GM19397 (cell line): ENCODE measurements at regions not wholly inside any gene's neighbourhood (a gene's known extent, or its start where the extent isn't known, plus 50 kb on each side); places are given as distances from the start of the nearest gene placed in this dataset.
"Not testable (repeated sequence)": the region's sequence is repeated elsewhere in the genome, so short reads cannot be mapped to it uniquely, and the experiment has no call there.

Experiments
- ATAC-seq: cut with Tn5 transposase; IDR thresholded peaks from one replicate; pipeline ENCODE4 v1.9.1; 2021; ENCODE audit warnings: mild to moderate bottlenecking, moderate library complexity; ENCODE audit not compliant: unreplicated experiment

GRCh38 chr20:1827510-1827973 lies 67.7 kb upstream of the SIRPA start:
- no peak for ATAC-seq

DNA sequence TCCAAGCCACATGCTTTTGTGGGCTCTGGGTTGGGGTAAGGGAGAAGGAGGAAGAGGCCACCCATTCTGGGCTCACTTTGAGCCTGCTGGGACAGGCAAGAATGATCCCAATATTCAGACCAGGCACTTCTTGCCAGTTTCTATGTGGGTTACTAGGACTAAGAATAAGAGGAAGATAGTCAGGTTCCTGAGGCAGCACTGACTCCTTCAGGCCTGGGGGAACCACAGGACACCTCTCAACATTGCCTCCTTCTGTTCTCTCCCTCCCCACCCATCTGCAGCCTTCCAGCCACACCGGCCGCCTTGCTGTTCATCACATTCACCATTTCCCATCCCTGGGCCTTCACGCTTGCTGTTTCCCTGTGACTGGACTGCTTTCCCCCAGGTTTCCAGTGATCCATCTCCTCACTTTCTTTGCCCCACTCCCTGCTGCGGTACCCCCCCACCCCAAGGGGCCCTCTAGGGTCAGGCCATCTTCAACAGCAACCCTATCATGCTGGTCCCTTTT lies 69.2 kb upstream of the SIRPA start:
- no peak for ATAC-seq

DNA sequence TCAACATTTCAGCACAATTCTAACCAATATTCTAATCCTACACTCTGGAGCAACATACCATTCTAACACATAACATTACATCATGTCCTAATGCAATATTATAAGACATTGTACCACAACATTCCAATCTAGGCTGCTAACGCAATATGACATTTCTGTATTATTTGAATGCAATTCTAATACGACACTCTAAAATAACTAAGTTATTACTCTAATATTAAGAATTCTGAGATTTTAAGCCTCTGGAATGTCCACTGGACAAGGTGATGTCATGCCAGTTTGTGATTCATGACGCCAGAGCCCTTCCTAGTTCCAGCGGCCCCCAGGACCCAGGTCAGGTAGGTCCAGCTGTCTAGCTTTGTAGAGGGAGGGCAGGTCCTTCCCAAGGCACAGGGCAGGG lies 69.7 kb upstream of the SIRPA start:
- ATAC-seq, result no peak

DNA sequence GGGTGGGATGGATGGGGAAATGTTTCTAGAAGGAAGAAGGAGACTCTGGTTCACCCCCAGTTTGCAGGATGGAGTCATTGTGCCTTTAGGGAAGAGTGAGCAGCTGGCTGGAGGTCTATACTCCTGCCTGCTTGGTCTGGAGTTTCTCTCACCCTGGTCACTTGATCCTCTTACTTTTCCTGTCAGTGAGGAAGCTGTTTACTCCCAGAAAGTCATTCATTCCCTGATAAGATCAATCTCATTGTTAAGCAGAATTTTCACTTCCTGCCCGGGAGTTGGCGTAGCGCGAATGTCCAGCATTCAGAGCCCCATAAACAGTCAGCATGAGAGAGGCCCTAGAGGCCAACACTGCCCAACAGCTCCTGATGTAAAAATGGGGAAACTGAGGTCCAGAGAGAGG lies 70.4 kb upstream of the SIRPA start:
- no peak for ATAC-seq

DNA sequence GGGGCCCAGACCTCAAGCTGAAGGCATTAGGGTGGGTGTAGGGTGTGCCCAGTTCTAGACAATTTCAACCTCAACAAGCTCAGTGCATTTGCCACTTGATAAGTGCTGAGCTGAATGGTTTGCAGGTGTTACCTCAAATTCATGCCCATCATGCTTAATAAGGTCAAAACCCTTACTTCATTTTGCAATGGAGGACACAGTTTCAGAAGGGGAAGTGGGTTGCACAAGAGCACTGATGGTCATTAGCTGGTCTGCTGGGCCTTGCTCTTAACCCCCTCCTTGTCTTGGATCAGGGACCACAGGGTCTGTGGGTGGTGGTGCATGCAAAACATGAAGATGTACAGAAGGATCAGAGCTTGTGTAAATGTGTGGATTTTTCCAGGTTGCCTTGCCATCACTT lies 71.0 kb upstream of the SIRPA start:
- ATAC-seq, result no peak

GRCh38 chr20:1823450-1823844 lies 71.8 kb upstream of the SIRPA start:
- ATAC-seq, result no peak

DNA sequence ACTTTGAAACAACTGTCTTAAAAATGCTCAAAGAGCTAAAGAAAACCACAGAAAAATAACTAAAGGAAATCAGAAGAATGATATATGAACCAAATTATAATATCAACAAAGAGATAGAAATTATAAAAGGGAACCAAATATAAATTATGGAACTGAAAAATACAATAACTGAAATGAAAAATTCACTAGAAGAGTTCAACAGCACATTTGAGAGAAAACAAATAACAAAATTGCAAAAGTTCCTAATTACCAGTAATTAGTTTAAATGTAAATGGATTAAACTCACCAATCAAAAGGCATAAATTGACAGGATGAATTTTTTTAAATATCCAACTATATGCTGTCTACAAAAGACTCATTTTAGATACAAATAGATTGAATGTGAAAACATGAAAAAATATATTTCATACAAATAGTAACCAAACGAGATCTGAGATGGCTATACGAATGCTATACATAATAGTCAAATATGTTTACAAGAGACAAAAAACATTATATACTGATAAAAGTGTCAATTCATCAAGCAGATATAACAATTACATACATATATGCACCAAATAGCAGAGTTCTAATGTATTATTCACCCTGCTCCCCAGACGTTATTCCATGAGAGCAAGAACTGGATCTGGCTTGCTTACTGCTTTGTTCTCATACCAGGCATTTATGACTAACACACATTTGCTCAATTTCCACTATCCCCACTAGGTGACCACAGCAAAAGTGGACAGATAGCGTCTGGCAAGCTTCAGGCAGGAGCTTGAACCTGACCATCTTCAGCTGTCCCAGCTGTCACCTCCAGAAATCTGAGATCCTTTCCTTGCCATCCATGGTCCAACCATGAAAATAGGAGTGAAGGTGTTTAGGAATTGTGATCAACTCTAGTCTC lies 72.4 kb upstream of the SIRPA start:
- no peak for ATAC-seq

GRCh38 chr20:1820138-1821079 lies 74.8 kb upstream of the SIRPA start:
- no peak for ATAC-seq

DNA sequence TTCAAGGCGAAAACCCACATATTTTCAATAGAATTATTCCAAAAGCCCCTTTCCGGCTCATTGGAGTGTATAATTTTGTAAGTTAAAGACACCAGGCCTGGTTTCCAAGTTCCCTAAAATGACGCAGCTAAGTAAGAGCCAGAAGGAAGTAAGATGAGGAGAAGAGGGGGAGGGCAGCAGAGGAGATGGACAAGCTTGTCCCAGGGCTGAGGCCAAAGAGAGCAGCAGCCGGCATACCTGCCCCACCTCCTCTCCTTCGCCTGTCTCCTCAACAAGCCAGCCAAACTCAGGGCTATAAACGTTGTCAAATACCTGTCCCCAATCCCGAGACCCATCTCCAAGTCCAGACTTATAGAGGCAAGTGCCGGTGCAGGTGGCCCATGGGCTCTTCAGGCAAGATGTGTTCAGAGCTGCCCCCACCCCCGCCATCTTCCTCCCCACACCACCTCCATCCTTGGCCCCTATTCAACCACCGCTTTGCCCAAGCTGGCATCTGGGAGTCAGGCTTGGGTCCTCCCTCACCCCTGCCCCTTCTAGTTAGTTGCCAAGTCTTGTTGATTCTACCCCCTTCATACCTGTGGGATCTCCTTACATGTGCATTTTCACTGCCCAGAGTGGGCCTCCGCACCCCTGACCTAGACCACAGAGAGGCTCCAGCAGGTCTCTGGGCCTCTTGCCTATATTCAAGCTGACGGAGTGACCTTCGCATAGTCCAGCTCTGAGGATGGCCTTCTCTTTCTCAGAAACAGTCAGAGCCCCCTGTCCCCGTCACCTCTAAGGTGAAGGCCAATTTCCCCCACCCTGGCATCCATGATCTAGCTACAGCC lies 75.7 kb upstream of the SIRPA start:
- no peak for ATAC-seq

DNA sequence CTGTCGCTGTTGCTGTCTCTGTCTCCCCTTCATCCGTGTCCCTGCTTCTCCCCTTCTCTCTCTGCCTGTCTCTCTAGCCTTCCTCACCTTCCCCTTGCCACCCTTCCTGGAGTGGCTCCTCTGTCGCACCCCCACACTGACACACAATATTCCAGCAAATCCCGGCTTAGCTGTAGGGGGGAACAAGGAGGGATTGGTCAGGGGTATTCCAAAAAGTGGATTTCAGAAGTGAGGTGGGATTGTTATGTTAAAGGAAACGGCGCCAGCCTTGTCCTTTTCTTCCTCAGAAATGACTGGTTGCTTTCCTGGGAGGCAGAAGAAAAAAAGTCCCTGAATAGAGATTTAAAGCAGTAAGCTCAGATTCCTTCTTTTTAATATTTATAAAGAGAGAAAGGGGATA lies 76.3 kb upstream of the SIRPA start:
- ATAC-seq, result no peak

- ATAC-seq, result no peak
Observed at GRCh38 chr20:1818247-1818840, 76.9 kb upstream of the SIRPA start.

- ATAC-seq, result no peak
Observed at GRCh38 chr20:1817577-1818211, 77.5 kb upstream of the SIRPA start.

- ATAC-seq, result no peak
Observed at GRCh38 chr20:1816384-1817381, 78.5 kb upstream of the SIRPA start.

DNA sequence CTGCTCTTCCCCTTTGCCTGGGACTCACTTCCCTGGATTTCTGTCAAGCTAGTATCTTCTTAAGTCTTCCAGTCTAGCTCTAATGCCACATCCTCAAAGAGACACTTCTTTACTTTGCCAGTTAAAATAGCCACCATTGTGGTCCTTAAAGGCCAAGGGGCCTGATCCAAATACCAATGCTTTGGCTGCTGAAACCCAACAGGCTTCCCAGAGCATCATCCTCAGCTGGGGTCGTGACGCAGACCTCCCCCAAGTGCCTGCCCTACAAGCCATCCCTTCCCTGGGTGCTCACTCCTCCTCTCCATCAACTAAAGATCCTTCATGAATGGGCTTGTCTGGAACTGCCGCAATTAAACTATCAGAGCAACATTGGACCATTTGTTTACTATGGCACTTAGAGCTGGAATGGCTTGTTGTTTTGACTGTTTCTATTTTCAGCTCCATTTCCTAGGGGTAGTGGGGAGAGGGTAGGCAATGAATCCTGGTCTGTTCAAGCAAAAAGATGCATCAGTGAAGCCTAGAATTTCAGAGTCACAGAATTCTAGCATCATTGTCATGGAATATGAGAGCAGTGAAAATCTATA lies 79.6 kb upstream of the SIRPA start:
- no peak for ATAC-seq

GRCh38 chr20:1814861-1815260 lies 80.3 kb upstream of the SIRPA start:
- ATAC-seq, result not testable (repeated sequence)

DNA sequence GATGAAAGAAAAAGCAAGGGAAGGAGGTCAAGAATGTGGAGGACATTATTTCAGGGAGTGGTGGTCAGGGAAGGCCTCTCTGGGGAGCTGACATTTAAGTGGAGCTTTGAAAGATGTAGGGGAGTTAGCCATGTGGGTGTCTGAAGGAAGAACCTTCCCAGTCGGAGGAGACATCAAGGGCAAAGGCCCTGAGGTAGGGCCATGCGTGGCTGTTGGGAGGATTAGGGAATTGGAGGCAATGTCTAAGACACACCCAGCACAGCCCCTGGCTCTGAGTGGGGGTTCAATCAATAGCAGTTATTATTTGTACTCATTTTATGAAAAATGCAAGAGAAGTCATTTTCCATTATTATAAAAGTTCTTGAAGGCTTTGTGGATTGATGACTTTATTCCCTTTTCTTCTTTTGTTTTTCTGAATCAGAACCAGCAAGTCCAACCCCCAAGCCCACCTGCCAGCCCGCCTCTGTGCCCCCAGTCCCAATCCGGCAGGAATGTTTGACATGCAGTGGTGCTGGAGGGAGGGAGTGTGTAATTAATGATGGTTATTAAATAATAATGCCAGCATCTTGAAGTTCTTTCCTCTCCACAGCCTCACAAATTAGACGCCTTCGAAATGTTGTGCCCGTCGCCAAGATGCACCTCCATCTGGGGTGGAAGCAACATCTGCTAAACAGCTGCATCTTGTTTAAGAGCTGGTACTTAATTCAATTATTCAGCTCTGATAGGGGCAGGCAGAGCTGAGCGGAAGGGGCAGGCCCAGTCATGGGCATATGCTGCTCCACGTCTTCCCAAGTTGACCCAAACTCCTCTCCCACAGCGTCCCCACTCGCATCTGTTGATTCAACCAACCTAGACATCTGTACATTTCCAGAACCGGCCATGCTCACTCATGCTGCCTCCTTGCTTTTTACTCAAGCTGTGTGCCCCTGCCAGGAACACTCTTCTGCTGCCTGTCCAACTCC lies 81.3 kb upstream of the SIRPA start:
- no peak for ATAC-seq

DNA sequence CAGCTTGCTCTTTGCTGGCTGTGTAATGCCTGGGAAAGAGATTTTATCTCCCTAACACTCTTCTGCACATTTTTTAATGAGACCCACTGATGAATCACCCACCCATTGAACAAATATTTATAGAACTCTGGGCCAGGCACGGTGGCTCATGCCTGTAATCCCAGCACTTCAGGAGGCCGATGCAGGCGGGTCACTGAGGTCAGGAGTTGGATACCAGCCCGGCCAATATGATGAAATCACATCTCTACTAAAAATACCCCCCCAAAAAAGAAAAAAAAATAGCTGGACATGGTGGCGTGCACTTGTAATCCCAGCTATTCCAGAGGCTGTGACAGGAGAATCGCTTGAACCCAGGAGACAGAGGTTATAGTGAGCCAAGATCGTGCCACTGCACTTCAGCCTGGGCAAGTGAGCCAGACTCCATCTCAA lies 82.1 kb upstream of the SIRPA start:
- ATAC-seq, result no peak
